Loucy (cell line): ENCODE measurements at regions not wholly inside any gene's neighbourhood (a gene's known extent, or its start where the extent isn't known, plus 50 kb on each side); places are given as distances from the start of the nearest gene placed in this dataset.

Experiments
- H2AFZ ChIP-seq: fragments of 200-600 bp; sonication (generic); 2 replicates; pipeline ENCODE4 v1.6.0; 2016; ENCODE audit warnings: antibody characterized with exemption, mild to moderate bottlenecking, low read length, moderate library complexity
- H3F3A ChIP-seq: fragments of 200-600 bp; 2 replicates; pipeline ENCODE4 v1.6.0; 2016; ENCODE audit warnings: antibody characterized with exemption, low read depth, mild to moderate bottlenecking
- H3K27me3 ChIP-seq: fragments of 200-600 bp; sonication (generic); 2 replicates; pipeline ENCODE4 v1.6.1; 2014; ENCODE audit warnings: low read length, mild to moderate bottlenecking; ENCODE audit not compliant: insufficient read depth, poor library complexity, severe bottlenecking
- H3K36me3 ChIP-seq: fragments of 200-600 bp; sonication (generic); 2 replicates; pipeline ENCODE4 v1.6.1; 2016; ENCODE audit warnings: low read length; ENCODE audit not compliant: insufficient read depth
- H3K4me1 ChIP-seq: fragments of 200-600 bp; sonication (generic); 2 replicates; pipeline ENCODE4 v1.5.1; 2014; ENCODE audit warnings: low read length, mild to moderate bottlenecking; ENCODE audit not compliant: insufficient read depth, poor library complexity, severe bottlenecking
- H3K4me2 ChIP-seq: fragments of 200-600 bp; sonication (generic); 2 replicates; pipeline ENCODE4 v1.6.0; 2014; ENCODE audit warnings: antibody characterized with exemption, low read length, low read depth, mild to moderate bottlenecking; ENCODE audit not compliant: poor library complexity, severe bottlenecking
- H3K4me3 ChIP-seq: fragments of 200-600 bp; sonication (generic); 2 replicates; pipeline ENCODE4 v1.5.1; 2014; ENCODE audit warnings: low read length, mild to moderate bottlenecking, mixed read lengths; ENCODE audit not compliant: poor library complexity, severe bottlenecking
- H3K79me2 ChIP-seq: fragments of 200-600 bp; sonication (generic); 2 replicates; pipeline ENCODE4 v1.6.1; 2014; ENCODE audit warnings: low read length; ENCODE audit not compliant: insufficient read depth
- H3K9ac ChIP-seq: fragments of 200-600 bp; sonication (generic); 2 replicates; pipeline ENCODE4 v1.6.0; 2014; ENCODE audit warnings: mild to moderate bottlenecking, low read depth, low read length, moderate library complexity; ENCODE audit not compliant: poor library complexity, severe bottlenecking
- H3K9me2 ChIP-seq: fragments of 200-600 bp; sonication (generic); replicated peaks from 2 replicates; pipeline ENCODE4 v1.6.1; 2016; ENCODE audit warnings: low read depth, low read length, mixed read lengths
- H3K9me3 ChIP-seq: fragments of 200-600 bp; sonication (generic); 2 replicates; pipeline ENCODE4 v1.6.1; 2014; ENCODE audit warnings: mild to moderate bottlenecking, antibody characterized with exemption, low read length, low read depth; ENCODE audit not compliant: insufficient read depth
- H4K20me1 ChIP-seq: fragments of 200-600 bp; sonication (generic); 2 replicates; pipeline ENCODE4 v1.6.0; 2014; ENCODE audit warnings: antibody characterized with exemption, low read length, mild to moderate bottlenecking; ENCODE audit not compliant: insufficient read depth, poor library complexity, severe bottlenecking
- CTCF ChIP-seq: fragments of 200-600 bp; sonication (generic); conservative IDR thresholded peaks from 2 replicates; pipeline ENCODE4 v1.5.1; 2014; ENCODE audit warnings: mild to moderate bottlenecking, antibody characterized with exemption, low read length
- EZH2phosphoT487 ChIP-seq: fragments of 200-600 bp; IDR thresholded peaks from 2 replicates; pipeline ENCODE4 v1.6.1; 2018; ENCODE audit warnings: antibody characterized with exemption, mild to moderate bottlenecking, moderate library complexity, borderline replicate concordance

DNA sequence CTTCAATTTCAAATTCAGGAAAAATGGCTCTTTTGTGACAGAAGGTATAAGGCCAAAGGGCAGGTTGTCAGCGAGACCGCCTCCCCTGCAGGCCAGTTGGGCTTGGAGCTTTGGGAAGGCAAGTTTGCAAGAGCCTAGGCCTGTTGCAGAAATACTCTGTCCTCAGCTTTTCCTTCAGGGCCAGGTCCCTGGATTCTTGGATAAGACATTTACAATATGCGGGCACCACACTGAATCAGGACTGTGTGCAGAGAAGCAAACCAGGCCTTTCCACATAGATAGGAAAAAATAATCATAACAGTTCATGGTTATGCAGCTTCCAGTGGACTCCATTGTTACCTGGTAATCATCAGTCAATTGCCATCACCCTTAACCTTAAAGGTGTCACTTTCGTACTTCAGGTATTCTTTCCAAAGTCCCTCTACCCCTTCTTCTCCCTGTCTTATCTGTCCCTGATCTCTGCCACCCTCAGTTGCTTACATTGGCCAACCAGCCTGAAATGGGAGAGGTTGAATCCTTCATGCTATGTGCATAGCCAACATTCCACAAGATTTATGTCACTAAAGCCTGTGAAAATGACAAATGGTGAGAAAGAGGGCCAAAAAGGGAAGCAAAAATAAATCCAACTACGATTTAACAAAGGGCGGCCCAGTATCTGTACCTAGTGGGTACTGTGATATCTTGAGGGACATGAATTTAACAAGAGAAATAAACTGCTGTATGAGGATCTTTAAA lies 304.5 kb upstream of the NFE2L3 start:
- no peaks in the 10 kb centered on the region for H3K36me3 ChIP-seq
- H3K4me2 ChIP-seq: no peak overlapping the region
- H3K9me2 ChIP-seq: no peaks in the 10 kb centered on the region
- no peak overlapping the region for H3K9ac ChIP-seq
- H4K20me1 ChIP-seq: no peaks in the 10 kb centered on the region
- H3K4me1 ChIP-seq: peaks cover 9% of the 10 kb centered on the region
- H3K4me3 ChIP-seq: no peak overlapping the region
- H3K27me3 ChIP-seq: no peaks in the 10 kb centered on the region
- TF ChIP-seq EZH2phosphoT487: no peak
- TF ChIP-seq CTCF: no peak
- H3F3A ChIP-seq: no peaks in the 10 kb centered on the region
- no peaks in the 10 kb centered on the region for H3K9me3 ChIP-seq
- no peaks in the 10 kb centered on the region for H3K79me2 ChIP-seq
- no peak overlapping the region for H2AFZ ChIP-seq

GRCh38 chr7:25849500-25850184 lies 302.4 kb upstream of the NFE2L3 start:
- TF ChIP-seq EZH2phosphoT487: no peak
- no peak for TF ChIP-seq CTCF
- no peaks in the 10 kb centered on the region for H3K36me3 ChIP-seq
- no peak overlapping the region for H3K9ac ChIP-seq
- no peaks in the 10 kb centered on the region for H4K20me1 ChIP-seq
- no peaks in the 10 kb centered on the region for H3K27me3 ChIP-seq
- no peaks in the 10 kb centered on the region for H3K9me3 ChIP-seq
- no peak overlapping the region for H3K4me2 ChIP-seq
- no peaks in the 10 kb centered on the region for H3K4me1 ChIP-seq
- H3K4me3 ChIP-seq: no peak overlapping the region
- H3K79me2 ChIP-seq: no peaks in the 10 kb centered on the region
- H3K9me2 ChIP-seq: no peaks in the 10 kb centered on the region
- H2AFZ ChIP-seq: peak overlapping the region; percentile 1; the same call in 1 of the 2 replicates
- no peaks in the 10 kb centered on the region for H3F3A ChIP-seq

DNA sequence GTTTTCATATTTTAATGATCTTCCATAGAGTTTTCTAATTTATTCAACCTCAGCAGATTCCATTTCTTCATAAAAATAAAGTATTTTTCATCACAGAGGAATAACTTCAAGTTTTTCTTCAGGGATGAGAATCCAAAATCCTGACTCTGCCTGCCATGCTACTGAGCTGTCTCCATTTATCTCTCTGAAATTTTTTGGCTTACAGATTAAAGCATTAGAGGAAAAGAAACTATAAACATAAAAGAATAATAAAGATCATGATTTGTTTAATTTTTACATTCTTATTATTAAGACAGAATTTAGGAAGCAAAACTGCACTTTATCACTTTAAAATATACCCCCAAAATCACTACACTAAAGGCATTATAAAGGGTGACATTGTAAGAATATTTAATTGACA lies 301.8 kb upstream of the NFE2L3 start:
- no peak for TF ChIP-seq EZH2phosphoT487
- no peak for TF ChIP-seq CTCF

More for the DNA sequence above, 301.8 kb upstream of the NFE2L3 start:
- no peaks in the 10 kb centered on the region for H3K27me3 ChIP-seq
- H3K36me3 ChIP-seq: no peaks in the 10 kb centered on the region
- no peaks in the 10 kb centered on the region for H3K4me1 ChIP-seq
- no peak overlapping the region for H3K4me3 ChIP-seq
- no peak overlapping the region for H3K9ac ChIP-seq
- H3K9me2 ChIP-seq: no peaks in the 10 kb centered on the region
- H3K4me2 ChIP-seq: no peak overlapping the region
- H3K79me2 ChIP-seq: no peaks in the 10 kb centered on the region
- H3F3A ChIP-seq: no peaks in the 10 kb centered on the region
- no peak overlapping the region for H2AFZ ChIP-seq
- no peaks in the 10 kb centered on the region for H3K9me3 ChIP-seq
- no peaks in the 10 kb centered on the region for H4K20me1 ChIP-seq
